WI38 (cell line): ENCODE measurements at regions not wholly inside any gene's neighbourhood (a gene's known extent, or its start where the extent isn't known, plus 50 kb on each side); places are given as distances from the start of the nearest gene placed in this dataset.

Experiments
- H3K4me3 ChIP-seq: 2 replicates; pipeline ENCODE4 v1.5.1; 2011; ENCODE audit warnings: low read depth, mild to moderate bottlenecking, control low read depth, low read length
- CTCF ChIP-seq: IDR thresholded peaks from 2 replicates; pipeline ENCODE4 v1.5.1; 2012; ENCODE audit warnings: low read depth, mild to moderate bottlenecking, control low read depth, low read length

GRCh38 chr9:87795178-87795577 is 69.3 kb downstream of the CTSL start:
- no peak for TF ChIP-seq CTCF
- no peak overlapping the region for H3K4me3 ChIP-seq

GRCh38 chr9:87796196-87796595 is 70.3 kb downstream of the CTSL start:
- no peak overlapping the region for H3K4me3 ChIP-seq
- no peak for TF ChIP-seq CTCF

DNA sequence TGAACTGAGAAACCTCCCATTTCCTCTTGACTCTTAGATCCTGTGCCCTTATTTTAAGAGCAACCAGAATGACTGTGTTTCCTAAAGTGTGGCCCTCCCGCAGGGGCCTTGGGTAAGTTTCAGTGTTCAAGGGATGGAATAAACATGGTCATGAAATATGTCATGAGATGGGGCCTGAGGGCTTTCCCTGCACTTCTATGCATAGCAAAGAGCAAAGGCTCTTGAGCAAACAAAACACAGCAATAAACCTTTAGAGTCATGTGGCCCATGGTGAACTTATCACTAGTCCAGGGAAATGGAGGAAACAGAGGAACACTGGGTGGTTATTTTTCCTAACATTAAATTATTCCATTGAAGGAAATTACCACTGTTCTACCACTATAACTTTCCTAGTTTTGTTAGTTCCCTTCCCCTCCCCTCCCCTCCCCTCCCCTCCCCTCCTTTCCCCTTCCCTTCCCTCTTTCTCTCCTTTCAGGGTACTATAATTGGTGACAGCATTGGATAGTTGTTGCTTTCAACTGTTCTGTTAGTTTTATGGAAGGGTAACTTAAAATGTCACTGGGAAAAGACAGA is 72.4 kb downstream of the CTSL start:
- no peak for TF ChIP-seq CTCF
- H3K4me3 ChIP-seq = no peak overlapping the region

DNA sequence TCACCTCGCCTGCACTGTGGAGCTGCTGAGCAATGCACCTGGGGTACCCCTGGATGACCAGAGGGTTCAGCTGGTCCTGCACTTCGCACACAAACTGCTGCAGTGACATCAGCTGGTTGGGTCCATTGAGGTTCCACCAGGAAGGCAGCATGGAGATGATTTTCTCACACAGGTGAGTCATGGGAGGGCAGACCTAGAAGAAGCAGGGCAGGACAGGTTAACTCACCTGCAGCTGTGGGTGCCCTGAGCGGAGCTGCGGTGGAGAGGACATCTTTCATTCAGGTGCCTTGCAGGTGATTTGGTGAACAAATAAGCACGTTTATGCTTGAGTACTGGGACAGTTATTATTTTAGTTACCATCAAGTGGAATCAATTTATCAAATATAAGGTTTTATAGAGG is 73.6 kb downstream of the CTSL start:
- H3K4me3 ChIP-seq = no peak overlapping the region
- no peak for TF ChIP-seq CTCF

DNA sequence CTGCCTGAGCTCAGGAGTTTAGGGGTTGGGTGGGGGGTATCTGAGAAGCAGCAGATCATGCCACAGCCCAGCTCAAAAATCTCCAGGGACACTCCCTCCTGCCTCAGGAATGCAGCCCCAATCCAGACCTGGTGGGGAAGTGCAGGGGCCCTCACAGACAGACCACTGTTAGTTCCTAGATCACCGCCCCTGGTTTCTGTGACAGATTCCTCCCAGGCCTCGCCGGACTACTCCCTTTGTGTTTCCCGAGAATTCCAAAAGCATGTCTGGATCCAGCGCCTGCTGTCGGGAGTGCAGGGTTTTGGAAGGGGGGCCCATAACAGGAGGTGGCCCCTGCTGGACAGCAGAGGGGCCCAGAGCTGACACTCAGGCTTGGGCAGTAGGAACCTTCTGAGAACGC is 74.5 kb downstream of the CTSL start:
- TF ChIP-seq CTCF = no peak
- H3K4me3 ChIP-seq = no peak overlapping the region

GRCh38 chr9:87801013-87801412 is 75.1 kb downstream of the CTSL start:
- H3K4me3 ChIP-seq = no peak overlapping the region
- TF ChIP-seq CTCF = no peak

DNA sequence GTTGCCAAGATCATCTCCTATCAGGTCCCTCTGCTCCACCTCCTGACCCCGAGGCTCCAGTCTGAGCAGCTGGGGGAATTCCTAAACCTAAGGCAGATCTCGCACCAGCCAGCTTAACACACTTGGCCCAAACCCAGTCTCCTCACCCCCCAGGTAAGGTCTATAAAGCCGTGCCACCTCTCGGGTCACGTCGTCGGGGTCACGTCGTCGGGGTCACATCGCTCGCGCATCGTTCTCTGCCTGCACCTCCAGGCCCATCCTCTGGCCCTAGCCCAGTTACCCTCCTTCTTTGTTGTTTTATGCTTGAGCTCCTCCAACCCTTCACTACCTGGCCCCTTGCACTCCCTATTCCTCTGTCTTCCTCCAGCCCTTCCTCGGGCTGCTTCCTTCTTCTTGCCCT is 77.2 kb downstream of the CTSL start:
- TF ChIP-seq CTCF = no peak
- no peak overlapping the region for H3K4me3 ChIP-seq
